Uterus (tissue), 3 donors: ENCODE measurements at regions not wholly inside any gene's neighbourhood (a gene's known extent, or its start where the extent isn't known, plus 50 kb on each side); places are given as distances from the start of the nearest gene placed in this dataset.
"Not testable (repeated sequence)": the region's sequence is repeated elsewhere in the genome, so short reads cannot be mapped to it uniquely, and the experiment has no call there.

ENCODE experiments used
- DNase-seq, 2 donors: peaks; one replicate each; pipeline ENCODE4 v3.0.0-alpha.2; 2019 to 2020
- H3K27ac ChIP-seq, 2 donors: fragments of 200-600 bp; sonication (generic); 1 replicate in 1 of 2; 2 replicates in 1 of 2; pipeline ENCODE4 v1.5.1; 2016 to 2018
- H3K27me3 ChIP-seq, 2 donors: fragments of 200-600 bp; sonication (generic); one replicate each; pipeline ENCODE4 v1.5.1; 2018 to 2019; ENCODE audit warnings: control low read depth in 1 of 2
- H3K36me3 ChIP-seq, 2 donors: fragments of 200-600 bp; sonication (generic); one replicate each; pipeline ENCODE4 v1.5.1; 2019; ENCODE audit warnings: control low read depth in 1 of 2
- H3K4me1 ChIP-seq, 2 donors: fragments of 200-600 bp; sonication (generic); one replicate each; pipeline ENCODE4 v1.5.1; 2018 to 2019; ENCODE audit warnings: control low read depth in 1 of 2
- H3K4me3 ChIP-seq, 2 donors: fragments of 200-600 bp; sonication (generic); 1 replicate in 1 of 2; 2 replicates in 1 of 2; pipeline ENCODE4 v1.5.1; 2018 to 2019; ENCODE audit warnings: mild to moderate bottlenecking in 1 of 2
- H3K9me3 ChIP-seq, 2 donors: fragments of 200-600 bp; sonication (generic); one replicate each; pipeline ENCODE4 v1.5.1; 2019; ENCODE audit warnings: control low read depth in 1 of 2
- CTCF ChIP-seq, 4 experiments: fragments of 200-600 bp in 2 of 4; fragments of 450-650 bp in 2 of 4; sonication (generic) in 2 of 4; IDR thresholded peaks; one replicate each; pipeline ENCODE4 v1.5.1; 2016 to 2019; ENCODE audit warnings: antibody characterized with exemption in 4 of 4, mild to moderate bottlenecking in 2 of 4, moderate library complexity in 1 of 4
- POLR2A ChIP-seq, 2 donors: fragments of 450-650 bp; IDR thresholded peaks; one replicate each; pipeline ENCODE4 v1.6.1; 2016; ENCODE audit warnings: antibody characterized with exemption in 2 of 2, mild to moderate bottlenecking in 1 of 2, moderate library complexity in 1 of 2
- intact Hi-C: fragments of 100-400 bp; cut with DNase I; formaldehyde crosslinking; loops from one replicate; pipeline ENCODE4 v1.15.1; 2023; ENCODE audit warnings: low total_unique reads
- donor health status: DM: yes; HTN: yes; CAD: no.

- no peak overlapping the region for H3K27ac ChIP-seq
- H3K4me3 ChIP-seq: no peak overlapping the region
- H3K27me3 ChIP-seq: no peaks in the 10 kb centered on the region
- intact Hi-C loops: no loop called here
- no peak for DNase-seq
- TF ChIP-seq CTCF (IDR thresholded peaks at IDR 0.05) (no peak), POLR2A (IDR thresholded peaks at IDR 0.05) (no peak)
- no peaks in the 10 kb centered on the region for H3K36me3 ChIP-seq
- H3K4me1 ChIP-seq: no peaks in the 10 kb centered on the region
- H3K9me3 ChIP-seq: no peaks in the 10 kb centered on the region
These were observed 120.8 kb upstream of the PCDH20 start for GRCh38 chr13:61536433-61536832.

- Histone ChIP-seq H3K27me3 (no peaks in the 10 kb centered on the region), H3K4me3 (no peak overlapping the region), H3K4me1 (no peaks in the 10 kb centered on the region), H3K27ac (no peak overlapping the region), H3K9me3 (no peaks in the 10 kb centered on the region), H3K36me3 (no peaks in the 10 kb centered on the region)
- TF ChIP-seq POLR2A (IDR thresholded peaks at IDR 0.05): no peak
- no peak for TF ChIP-seq CTCF (IDR thresholded peaks at IDR 0.05)
- intact Hi-C loops: no loop called here
- no peak for DNase-seq
These were observed 115.9 kb upstream of the PCDH20 start for GRCh38 chr13:61531383-61532065.

DNA sequence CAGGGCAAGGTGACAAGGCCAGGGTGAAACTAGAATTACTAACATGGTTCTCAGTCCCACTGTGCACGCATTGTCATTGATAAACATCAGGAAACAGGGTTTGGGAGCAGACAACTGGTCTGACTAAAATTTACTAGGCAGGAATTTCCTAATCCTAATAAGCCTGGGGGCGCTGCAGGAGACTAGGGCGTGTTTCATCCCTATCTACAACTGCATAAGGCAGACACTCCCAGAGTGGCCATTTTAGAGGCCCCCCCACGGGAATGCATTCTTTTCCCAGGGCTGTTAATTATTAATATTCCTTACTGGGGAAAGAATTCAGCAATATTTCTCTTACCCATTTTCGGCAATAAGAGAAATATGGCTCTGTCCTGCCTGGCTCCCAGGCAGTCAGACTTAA lies 103.6 kb upstream of the PCDH20 start:
- H3K36me3 ChIP-seq, intact Hi-C loops, H3K9me3 ChIP-seq, H3K27ac ChIP-seq, H3K4me1 ChIP-seq, H3K27me3 ChIP-seq, DNase-seq, H3K4me3 ChIP-seq: not testable (repeated sequence)

DNA sequence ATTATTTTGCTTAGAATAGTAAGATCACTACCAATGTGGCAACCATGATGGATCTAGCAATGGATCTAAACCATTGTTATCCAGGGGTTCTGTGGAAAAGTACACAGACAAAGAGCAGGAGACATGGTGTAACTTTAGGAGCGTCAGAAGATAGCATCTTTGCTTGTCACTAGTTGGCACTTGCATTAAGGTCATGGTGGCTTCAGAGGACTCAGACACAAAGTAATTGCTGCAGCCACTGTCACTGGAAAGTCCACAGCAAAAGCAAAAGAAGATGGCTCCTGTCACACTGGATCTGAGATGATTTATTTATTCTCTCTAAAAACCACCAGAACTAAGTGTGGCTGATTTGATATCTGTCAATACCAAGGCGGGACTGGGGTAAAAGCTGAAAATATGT lies 93.3 kb upstream of the PCDH20 start:
- intact Hi-C loops: no loop called here
- Histone ChIP-seq H3K27ac (no peak overlapping the region), H3K4me3 (no peak overlapping the region), H3K9me3 (no peaks in the 10 kb centered on the region), H3K27me3 (no peaks in the 10 kb centered on the region), H3K4me1 (no peaks in the 10 kb centered on the region), H3K36me3 (no peaks in the 10 kb centered on the region)
- TF ChIP-seq CTCF (IDR thresholded peaks at IDR 0.05): no peak
- no peak for TF ChIP-seq POLR2A (IDR thresholded peaks at IDR 0.05)
- no peak for DNase-seq

GRCh38 chr13:61500176-61500575 lies 84.5 kb upstream of the PCDH20 start:
- no peak overlapping the region for H3K27ac ChIP-seq
- H3K36me3 ChIP-seq: no peaks in the 10 kb centered on the region
- H3K9me3 ChIP-seq: no peaks in the 10 kb centered on the region
- intact Hi-C loops: no loop called here
- no peaks in the 10 kb centered on the region for H3K4me1 ChIP-seq
- no peak overlapping the region for H3K4me3 ChIP-seq
- H3K27me3 ChIP-seq: no peaks in the 10 kb centered on the region
- TF ChIP-seq CTCF (IDR thresholded peaks at IDR 0.05): no peak
- no peak for TF ChIP-seq POLR2A (IDR thresholded peaks at IDR 0.05)
- DNase-seq: no peak

- Histone ChIP-seq H3K27me3 (no peaks in the 10 kb centered on the region), H3K9me3 (no peaks in the 10 kb centered on the region), H3K4me1 (no peaks in the 10 kb centered on the region), H3K4me3 (no peak overlapping the region), H3K27ac (no peak overlapping the region), H3K36me3 (no peaks in the 10 kb centered on the region)
- TF ChIP-seq POLR2A (IDR thresholded peaks at IDR 0.05): no peak
- TF ChIP-seq CTCF (IDR thresholded peaks at IDR 0.05): no peak
- DNase-seq: no peak
- intact Hi-C loops: no loop called here
These were observed 80.0 kb upstream of the PCDH20 start for GRCh38 chr13:61495648-61496047.

- intact Hi-C loops, H3K4me3 ChIP-seq, H3K36me3 ChIP-seq, H3K4me1 ChIP-seq, DNase-seq, H3K9me3 ChIP-seq, H3K27ac ChIP-seq, H3K27me3 ChIP-seq: not testable (repeated sequence)
These were observed 77.9 kb upstream of the PCDH20 start for GRCh38 chr13:61493556-61493955.
